Lower lobe of right lung (tissue), 2 donors: ENCODE measurements at regions not wholly inside any gene's neighbourhood (a gene's known extent, or its start where the extent isn't known, plus 50 kb on each side); places are given as distances from the start of the nearest gene placed in this dataset.

Experiments
- ATAC-seq, 2 donors: fragments of 200-7000 bp; cut with Tn5 transposase; one replicate each; pipeline ENCODE4 v1.9.1; 2020 to 2022; ENCODE audit warnings: mild to moderate bottlenecking in 2 of 2, moderate library complexity in 2 of 2
- DNase-seq: peaks from one replicate; pipeline ENCODE4 v3.0.0-alpha.2; 2020
- H3K27ac ChIP-seq: fragments of 200-600 bp; one replicate; pipeline ENCODE4 v1.8.0; 2022
- H3K27me3 ChIP-seq: fragments of 200-600 bp; one replicate; pipeline ENCODE4 v1.8.0; 2022; ENCODE audit warnings: low read depth
- H3K36me3 ChIP-seq: fragments of 200-600 bp; one replicate; pipeline ENCODE4 v1.8.0; 2022; ENCODE audit warnings: mild to moderate bottlenecking
- H3K4me1 ChIP-seq: fragments of 200-600 bp; one replicate; pipeline ENCODE4 v1.8.0; 2022
- H3K4me3 ChIP-seq: fragments of 200-600 bp; one replicate; pipeline ENCODE4 v1.8.0; 2022; ENCODE audit warnings: mild to moderate bottlenecking
- H3K9me3 ChIP-seq: fragments of 200-600 bp; one replicate; pipeline ENCODE4 v1.8.0; 2022
- intact Hi-C: fragments of 100-400 bp; cut with DNase I; formaldehyde crosslinking; loops from one replicate; pipeline ENCODE4 v1.11.0; 2022
- TF ChIP-seq, protein P1 (sequence below): fragments of 200-600 bp; IDR thresholded peaks from one replicate; pipeline ENCODE4 v1.8.0; 2022; ENCODE audit warnings: antibody characterized with exemption, mild to moderate bottlenecking
- donor health status: DM: no; HTN: yes; CAD: no; lungs with severe emphysema.

DNA sequence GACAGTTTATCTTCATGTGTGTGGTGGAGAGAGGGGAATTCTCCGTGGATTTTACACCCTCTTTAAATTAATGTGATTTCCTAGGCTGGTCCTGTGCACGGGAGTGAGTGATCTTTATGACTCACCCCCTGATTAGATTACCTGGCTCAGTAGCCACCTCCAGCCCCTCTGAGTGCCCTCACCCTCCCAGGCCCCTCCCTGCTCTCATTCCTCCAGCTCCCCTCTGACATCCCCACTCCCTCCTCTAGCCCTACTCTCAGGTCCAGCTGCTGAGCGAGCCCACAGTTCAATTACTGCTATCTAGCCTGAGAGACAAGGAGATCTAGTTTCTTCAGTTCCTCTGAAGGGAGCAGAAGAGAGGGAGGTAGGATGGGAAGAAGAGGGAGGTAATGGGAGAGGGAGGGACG lies 61.8 kb upstream of the ARAP3 start:
- no peaks in the 10 kb centered on the region for H3K9me3 ChIP-seq
- TF ChIP-seq, protein P1, sequence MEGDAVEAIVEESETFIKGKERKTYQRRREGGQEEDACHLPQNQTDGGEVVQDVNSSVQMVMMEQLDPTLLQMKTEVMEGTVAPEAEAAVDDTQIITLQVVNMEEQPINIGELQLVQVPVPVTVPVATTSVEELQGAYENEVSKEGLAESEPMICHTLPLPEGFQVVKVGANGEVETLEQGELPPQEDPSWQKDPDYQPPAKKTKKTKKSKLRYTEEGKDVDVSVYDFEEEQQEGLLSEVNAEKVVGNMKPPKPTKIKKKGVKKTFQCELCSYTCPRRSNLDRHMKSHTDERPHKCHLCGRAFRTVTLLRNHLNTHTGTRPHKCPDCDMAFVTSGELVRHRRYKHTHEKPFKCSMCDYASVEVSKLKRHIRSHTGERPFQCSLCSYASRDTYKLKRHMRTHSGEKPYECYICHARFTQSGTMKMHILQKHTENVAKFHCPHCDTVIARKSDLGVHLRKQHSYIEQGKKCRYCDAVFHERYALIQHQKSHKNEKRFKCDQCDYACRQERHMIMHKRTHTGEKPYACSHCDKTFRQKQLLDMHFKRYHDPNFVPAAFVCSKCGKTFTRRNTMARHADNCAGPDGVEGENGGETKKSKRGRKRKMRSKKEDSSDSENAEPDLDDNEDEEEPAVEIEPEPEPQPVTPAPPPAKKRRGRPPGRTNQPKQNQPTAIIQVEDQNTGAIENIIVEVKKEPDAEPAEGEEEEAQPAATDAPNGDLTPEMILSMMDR, result no peak

DNA sequence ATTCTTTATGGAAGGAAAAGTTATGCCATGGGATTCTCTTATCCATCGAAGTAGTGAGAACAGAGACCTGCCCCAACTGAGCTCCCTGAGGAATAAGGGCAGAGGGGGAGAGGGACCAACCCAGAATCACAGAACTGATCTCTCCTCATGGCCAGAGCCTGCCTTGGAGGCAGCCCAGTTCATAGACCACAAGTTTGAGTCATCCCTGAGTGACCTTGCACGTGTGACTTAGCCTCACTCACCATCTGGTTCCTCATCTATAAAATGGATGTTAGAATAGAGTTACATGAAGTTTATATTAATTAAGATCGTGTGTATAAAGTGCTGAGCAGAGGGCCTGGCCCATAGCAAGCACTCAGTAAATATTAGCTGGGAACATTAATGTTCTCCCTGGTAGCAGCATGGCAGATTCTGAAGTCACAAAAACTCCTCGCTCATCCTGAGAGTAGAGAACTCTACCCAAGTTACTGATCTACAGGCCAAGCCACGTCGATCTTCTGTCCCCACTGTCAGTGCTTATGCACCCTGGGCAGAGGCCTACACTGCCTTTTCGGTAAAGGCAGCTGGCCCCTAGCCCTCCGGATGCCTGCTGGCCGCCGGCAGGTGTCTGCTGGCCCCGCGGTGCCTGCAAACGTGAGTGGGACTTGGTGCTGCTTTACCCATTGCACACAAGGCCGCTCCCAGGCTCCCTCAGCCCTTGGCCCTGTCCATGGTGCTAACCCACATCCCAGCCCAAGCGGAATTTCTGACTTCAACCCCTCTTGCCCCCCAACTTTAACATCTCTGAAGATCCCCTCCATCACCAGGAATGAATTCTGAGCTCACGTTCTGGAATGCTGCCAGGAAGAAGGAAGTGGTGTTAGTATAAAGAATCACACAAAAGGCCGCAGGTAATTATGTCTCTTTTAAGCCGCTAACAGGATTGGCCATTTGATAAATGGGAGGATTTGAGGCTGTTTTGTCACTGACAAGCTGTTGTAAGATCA lies 61.1 kb upstream of the ARAP3 start:
- H3K4me1 ChIP-seq, result no peaks in the 10 kb centered on the region
- no peaks in the 10 kb centered on the region for H3K36me3 ChIP-seq
- DNase-seq (no peak), ATAC-seq (no peak)
- H3K27ac ChIP-seq, result no peak overlapping the region
- H3K4me3 ChIP-seq, result no peak overlapping the region
- H3K27me3 ChIP-seq, result peaks cover 11% of the 10 kb centered on the region
- TF ChIP-seq, protein P1, result no peak
- intact Hi-C loops, result no loop called here
- no peaks in the 10 kb centered on the region for H3K9me3 ChIP-seq

More for the DNA sequence above, 61.8 kb upstream of the ARAP3 start:
- no peak for DNase-seq
- H3K27me3 ChIP-seq, result peaks cover 11% of the 10 kb centered on the region
- no peak overlapping the region for H3K4me3 ChIP-seq
- intact Hi-C loops, result no loop called here
- H3K4me1 ChIP-seq, result no peaks in the 10 kb centered on the region
- H3K27ac ChIP-seq, result no peak overlapping the region
- no peaks in the 10 kb centered on the region for H3K36me3 ChIP-seq
- ATAC-seq, result no peak

DNA sequence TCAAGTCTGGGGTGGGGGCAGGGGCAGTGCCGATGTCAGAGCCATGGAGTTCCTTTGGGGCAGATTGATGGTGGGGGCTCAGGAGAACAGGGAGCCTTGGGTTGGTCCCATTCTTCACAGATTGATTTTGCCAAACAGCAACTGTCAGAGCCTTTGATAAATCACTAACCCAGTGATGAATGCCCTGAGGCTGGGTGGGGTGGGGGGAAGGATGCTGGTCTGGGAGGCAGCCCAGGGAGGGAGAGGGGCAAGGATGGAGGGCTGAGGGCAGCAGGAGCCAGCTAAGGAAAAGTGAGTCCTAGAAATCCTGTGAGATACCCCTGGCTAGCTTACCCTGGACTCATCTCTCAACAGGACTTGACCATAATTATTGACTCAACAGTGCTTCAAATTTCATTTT lies 60.1 kb upstream of the ARAP3 start:
- peaks cover 11% of the 10 kb centered on the region for H3K27me3 ChIP-seq
- H3K9me3 ChIP-seq, result no peaks in the 10 kb centered on the region
- H3K36me3 ChIP-seq, result no peaks in the 10 kb centered on the region
- no peak overlapping the region for H3K27ac ChIP-seq
- H3K4me3 ChIP-seq, result no peak overlapping the region
- TF ChIP-seq, protein P1, result no peak
- DNase-seq (no peak), ATAC-seq (no peak)
- intact Hi-C loops, result no loop called here
- no peaks in the 10 kb centered on the region for H3K4me1 ChIP-seq

DNA sequence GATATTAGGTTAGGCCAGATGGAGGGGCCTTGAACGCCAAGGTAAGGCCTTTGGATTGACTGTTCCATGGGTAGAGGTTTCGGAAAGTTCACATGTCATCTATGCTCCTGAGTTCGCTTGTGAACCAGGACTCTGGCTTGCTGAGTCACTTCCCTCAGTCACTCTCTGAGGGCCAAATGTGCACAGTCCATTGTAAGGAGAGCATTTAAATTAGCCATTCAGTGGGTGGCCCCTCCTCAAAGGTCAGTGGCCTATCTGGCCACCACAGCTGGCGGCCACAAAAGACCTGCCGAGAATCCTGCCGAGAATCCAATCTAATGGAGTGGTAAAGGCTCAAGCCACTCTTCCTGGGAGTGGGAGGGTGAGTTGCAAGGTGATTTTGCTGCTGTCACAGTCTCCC lies 58.9 kb upstream of the ARAP3 start:
- TF ChIP-seq, protein P1, result no peak
- no peaks in the 10 kb centered on the region for H3K9me3 ChIP-seq
- H3K27me3 ChIP-seq, result peaks cover 11% of the 10 kb centered on the region
- no peak overlapping the region for H3K4me3 ChIP-seq
- ATAC-seq, result no peak
- intact Hi-C loops, result no loop called here
- no peak for DNase-seq
- H3K4me1 ChIP-seq, result no peaks in the 10 kb centered on the region
- no peaks in the 10 kb centered on the region for H3K36me3 ChIP-seq
- no peak overlapping the region for H3K27ac ChIP-seq

DNA sequence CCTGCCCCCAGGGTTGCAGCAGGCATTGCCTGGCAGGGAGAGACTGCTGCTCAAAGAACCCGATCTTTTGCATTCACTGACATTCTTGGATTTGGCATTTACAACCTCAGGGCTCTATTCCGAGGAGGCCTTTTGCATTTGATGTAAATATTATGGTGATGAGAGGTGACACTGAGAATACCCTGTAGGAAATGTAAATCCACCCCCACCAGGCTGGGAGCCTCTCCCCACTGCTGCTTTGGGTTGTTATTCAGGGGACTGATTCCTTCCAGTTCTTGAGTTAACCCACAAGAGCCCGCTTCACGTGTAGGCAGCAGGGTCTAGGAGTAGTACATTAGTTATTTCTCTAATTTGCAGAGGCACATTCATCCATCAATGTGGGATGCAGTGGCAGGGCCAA lies 55.5 kb upstream of the ARAP3 start:
- no peak for ATAC-seq
- DNase-seq, result no peak
- TF ChIP-seq, protein P1, result no peak
- intact Hi-C loops, result no loop called here
- Histone ChIP-seq H3K27me3 (no peaks in the 10 kb centered on the region), H3K27ac (no peak overlapping the region), H3K4me3 (no peak overlapping the region), H3K36me3 (no peaks in the 10 kb centered on the region), H3K4me1 (no peaks in the 10 kb centered on the region), H3K9me3 (no peaks in the 10 kb centered on the region)
